Heart left ventricle (tissue), 16 donors: ENCODE measurements at regions not wholly inside any gene's neighbourhood (a gene's known extent, or its start where the extent isn't known, plus 50 kb on each side); places are given as distances from the start of the nearest gene placed in this dataset.

Source experiments
- ATAC-seq, 4 donors: fragments of 200-7000 bp; cut with Tn5 transposase; one replicate each; pipeline ENCODE4 v1.9.1; 2020 to 2022; ENCODE audit warnings: moderate library complexity in 4 of 4, mild to moderate bottlenecking in 3 of 4, moderate number of reproducible peaks in 1 of 4
- DNase-seq, 5 donors: peaks; one replicate each; pipeline ENCODE4 v3.0.0-alpha.2; 2020
- H3K27ac ChIP-seq, 12 donors: fragments of 200-600 bp; sonication (generic) in 4 of 12; one replicate each; pipeline versions ENCODE4 v1.5.0 to v1.8.0; 2016 to 2022; ENCODE audit warnings: mild to moderate bottlenecking in 2 of 12
- H3K27me3 ChIP-seq, 9 donors: fragments of 200-600 bp; sonication (generic) in 2 of 9; one replicate each; pipeline versions ENCODE4 v1.5.1 to v1.8.0; 2016 to 2022; ENCODE audit warnings: mild to moderate bottlenecking in 3 of 9
- H3K36me3 ChIP-seq, 9 donors: fragments of 200-600 bp; sonication (generic) in 2 of 9; one replicate each; pipeline versions ENCODE4 v1.5.0 to v1.8.0; 2018 to 2022; ENCODE audit warnings: mild to moderate bottlenecking in 2 of 9
- H3K4me1 ChIP-seq, 12 donors: fragments of 200-600 bp; sonication (generic) in 4 of 12; one replicate each; pipeline versions ENCODE4 v1.5.0 to v1.8.0; 2016 to 2022; ENCODE audit warnings: mild to moderate bottlenecking in 3 of 12
- H3K4me3 ChIP-seq, 12 donors: fragments of 200-600 bp; sonication (generic) in 4 of 12; one replicate each; pipeline versions ENCODE4 v1.5.0 to v1.8.0; 2017 to 2022; ENCODE audit warnings: mild to moderate bottlenecking in 9 of 12, moderate library complexity in 4 of 12
- H3K9me3 ChIP-seq, 12 donors: fragments of 200-600 bp; sonication (generic) in 4 of 12; one replicate each; pipeline versions ENCODE4 v1.5.0 to v1.8.0; 2016 to 2022; ENCODE audit warnings: mild to moderate bottlenecking in 1 of 12
- POLR2A ChIP-seq, 2 donors: fragments of 450-650 bp; IDR thresholded peaks; one replicate each; pipeline ENCODE4 v1.6.1; 2017; ENCODE audit warnings: antibody characterized with exemption in 2 of 2, mild to moderate bottlenecking in 2 of 2, moderate library complexity in 2 of 2
- WGBS, 4 donors: extraction: QIAGEN DNeasy Blood & Tissue Kit in 2 of 4; methylation state at CpG; one replicate each; pipeline versions ENCODE4 v1.1.5 to v1.1.7; 2013 to 2018; 5-methylcytosine and 5-hydroxymethylcytosine counted together
- intact Hi-C, 10 donors: fragments of 100-400 bp; cut with DNase I; formaldehyde crosslinking; loops; one replicate each; pipeline versions ENCODE4 v1.11.1 to v1.14.2; 2022
- TF ChIP-seq, protein P1 (sequence below), 12 donors: fragments of 200-600 bp; sonication (generic) in 4 of 12; IDR thresholded peaks; one replicate each; pipeline versions ENCODE4 v1.5.0 to v1.8.0; 2018 to 2022; ENCODE audit warnings: antibody characterized with exemption in 12 of 12, mild to moderate bottlenecking in 5 of 12
- donor health status: ischemic (EF 13 %, LVEDD 7.1; RV severe dilation, severe dysfunction).
- donor health status: healthy with polysubstance abuse.
- donor health status: DM: no; HTN: yes; CAD: no.
- donor health status: DM: no; HTN: no; CAD: no.
- donor health status: ischemic (EF 25% LVEDD 6.9; RV normal size, moderate dysfunction).
- donor health status: ischemic (EF 25% LVEDD 5.7; RV mildly dilated, moderate dysfunction).
- donor health status: healthy.
- donor health status: DM: yes; HTN: yes; CAD: no.
- donor health status: ischemic (EF 35%, LVEDD 5.7; RV mildly dilated, moderate dysfunction).
- donor health status: nonischemic (EF 11% LVEDD 7.7; RV severe dilation, severe dysfunction).
- donor health status: DM: yes; HTN: yes; CAD: no.
- donor health status: PGD.
- donor health status: ischemic (EF 29% LVEDD 5.4; RV normal size, mild dysfunction).
- donor health status: nonischemic (EF 23%, LVEDD 6.1; RV moderate dilation, normal function).

DNA sequence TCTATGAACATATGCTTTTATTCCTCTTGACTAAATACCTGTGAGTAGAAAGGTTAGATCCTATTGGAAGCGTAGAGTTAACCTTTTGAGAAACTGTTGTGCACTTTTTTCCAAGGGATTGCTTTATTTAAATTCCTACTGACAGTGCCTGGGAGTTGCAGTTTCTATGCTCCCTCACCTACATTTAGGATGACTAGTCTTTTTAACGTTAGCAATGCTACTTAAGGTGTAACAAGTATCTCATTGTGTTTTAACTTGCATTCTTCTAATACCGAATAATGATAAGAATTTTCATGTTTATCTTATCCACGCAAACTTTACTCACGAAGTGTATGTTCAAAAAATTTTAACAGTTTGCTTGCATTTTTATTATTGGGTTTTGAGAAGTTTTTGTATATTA, 1123.9 kb upstream of the PCDH7 start:
- H3K4me3 ChIP-seq = no peak overlapping the region
- no peaks in the 10 kb centered on the region for H3K4me1 ChIP-seq
- ATAC-seq (no peak), DNase-seq (no peak)
- 74 to 79% (median 75%) methylated on average over 5 of the region's 5 CpGs for WGBS, 4 donors
- intact Hi-C loops = no loop called here
- H3K36me3 ChIP-seq = no peaks in the 10 kb centered on the region
- no peaks in the 10 kb centered on the region for H3K27me3 ChIP-seq
- TF ChIP-seq POLR2A (IDR thresholded peaks at IDR 0.05) = no peak
- TF ChIP-seq, protein P1, sequence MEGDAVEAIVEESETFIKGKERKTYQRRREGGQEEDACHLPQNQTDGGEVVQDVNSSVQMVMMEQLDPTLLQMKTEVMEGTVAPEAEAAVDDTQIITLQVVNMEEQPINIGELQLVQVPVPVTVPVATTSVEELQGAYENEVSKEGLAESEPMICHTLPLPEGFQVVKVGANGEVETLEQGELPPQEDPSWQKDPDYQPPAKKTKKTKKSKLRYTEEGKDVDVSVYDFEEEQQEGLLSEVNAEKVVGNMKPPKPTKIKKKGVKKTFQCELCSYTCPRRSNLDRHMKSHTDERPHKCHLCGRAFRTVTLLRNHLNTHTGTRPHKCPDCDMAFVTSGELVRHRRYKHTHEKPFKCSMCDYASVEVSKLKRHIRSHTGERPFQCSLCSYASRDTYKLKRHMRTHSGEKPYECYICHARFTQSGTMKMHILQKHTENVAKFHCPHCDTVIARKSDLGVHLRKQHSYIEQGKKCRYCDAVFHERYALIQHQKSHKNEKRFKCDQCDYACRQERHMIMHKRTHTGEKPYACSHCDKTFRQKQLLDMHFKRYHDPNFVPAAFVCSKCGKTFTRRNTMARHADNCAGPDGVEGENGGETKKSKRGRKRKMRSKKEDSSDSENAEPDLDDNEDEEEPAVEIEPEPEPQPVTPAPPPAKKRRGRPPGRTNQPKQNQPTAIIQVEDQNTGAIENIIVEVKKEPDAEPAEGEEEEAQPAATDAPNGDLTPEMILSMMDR (IDR thresholded peaks at IDR 0.05) = no peak
- no peak overlapping the region for H3K27ac ChIP-seq
- H3K9me3 ChIP-seq = peaks cover 0 to 7% (median 0%) of the 10 kb centered on the region in 12 donors

DNA sequence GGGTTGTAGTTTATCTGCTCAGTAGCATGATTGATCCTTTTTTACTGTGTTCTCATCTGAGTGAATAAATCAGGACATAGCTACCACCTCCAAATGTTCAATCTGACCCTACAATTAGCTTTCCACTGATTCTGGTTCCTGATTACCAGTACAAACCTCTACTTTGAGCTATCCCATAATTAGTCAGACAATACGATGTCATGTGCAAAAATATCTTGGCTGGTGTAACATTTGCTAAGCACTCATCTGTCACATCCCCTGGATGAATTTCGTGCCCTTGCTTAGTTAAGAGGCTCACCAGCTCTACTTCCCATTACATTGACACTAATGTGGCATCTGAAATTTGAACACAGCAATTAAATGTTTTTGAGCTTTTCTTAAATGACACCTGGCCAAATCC, 1101.0 kb upstream of the PCDH7 start:
- ATAC-seq (no peak), DNase-seq (no peak)
- no peaks in the 10 kb centered on the region for H3K27me3 ChIP-seq
- intact Hi-C loops = no loop called here
- H3K27ac ChIP-seq = no peak overlapping the region
- TF ChIP-seq POLR2A (IDR thresholded peaks at IDR 0.05) = no peak
- TF ChIP-seq, protein P1 (IDR thresholded peaks at IDR 0.05) = no peak
- H3K4me1 ChIP-seq = no peaks in the 10 kb centered on the region
- H3K36me3 ChIP-seq = no peaks in the 10 kb centered on the region
- WGBS, 4 donors = 55 to 71% (median 67%) methylated on average over 2 of the region's 2 CpGs
- no peaks in the 10 kb centered on the region for H3K9me3 ChIP-seq
- H3K4me3 ChIP-seq = no peak overlapping the region

DNA sequence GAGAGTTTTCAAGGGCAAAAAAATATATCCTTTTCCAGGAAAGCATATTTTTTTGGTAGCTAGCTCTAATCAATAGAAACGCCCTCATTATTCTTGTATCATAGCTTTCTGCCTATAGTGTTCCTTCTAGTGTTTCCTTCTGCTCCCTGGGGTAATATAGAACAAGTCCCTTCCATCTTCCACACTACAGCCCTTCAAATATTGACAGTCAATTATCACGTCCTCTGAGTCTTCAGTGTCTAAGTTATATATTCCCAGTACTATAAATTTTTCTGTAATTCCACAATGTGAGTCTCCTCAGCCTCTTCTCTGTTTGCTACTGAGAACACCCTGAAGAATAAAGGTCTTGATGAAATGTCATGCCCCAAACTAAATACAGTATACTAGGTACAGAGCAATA, 1088.0 kb upstream of the PCDH7 start:
- H3K27ac ChIP-seq = no peak overlapping the region
- no peaks in the 10 kb centered on the region for H3K27me3 ChIP-seq
- H3K9me3 ChIP-seq = no peaks in the 10 kb centered on the region
- H3K36me3 ChIP-seq = no peaks in the 10 kb centered on the region
- no peak for TF ChIP-seq POLR2A (IDR thresholded peaks at IDR 0.05)
- TF ChIP-seq, protein P1 (IDR thresholded peaks at IDR 0.05) = no peak
- DNase-seq = no peak
- no peak overlapping the region for H3K4me3 ChIP-seq
- intact Hi-C loops = no loop called here
- WGBS, 4 donors = 37 to 66% (median 42%) methylated on average over 2 of the region's 2 CpGs
- H3K4me1 ChIP-seq = no peaks in the 10 kb centered on the region
- ATAC-seq = no peak

DNA sequence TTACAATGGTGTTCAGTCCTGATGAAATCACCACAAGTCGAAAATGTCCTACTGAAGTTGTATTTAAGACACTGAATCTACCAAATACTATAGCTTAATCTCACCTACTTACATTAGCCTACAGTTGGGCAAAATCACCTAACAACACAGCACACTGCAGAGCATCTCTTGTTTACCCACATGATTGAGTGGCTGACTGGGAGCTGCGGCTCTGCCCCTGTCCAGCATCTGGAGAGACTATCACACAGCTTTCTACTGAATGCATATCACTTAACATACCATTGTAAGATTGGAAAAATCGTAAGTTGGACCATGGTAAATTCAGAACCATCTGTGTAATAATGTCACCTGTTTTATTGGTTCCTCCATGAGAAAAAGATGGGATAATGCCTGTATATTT, 1083.2 kb upstream of the PCDH7 start:
- Histone ChIP-seq H3K4me1 (no peaks in the 10 kb centered on the region), H3K4me3 (no peak overlapping the region), H3K27me3 (no peaks in the 10 kb centered on the region), H3K9me3 (no peaks in the 10 kb centered on the region), H3K36me3 (no peaks in the 10 kb centered on the region), H3K27ac (no peak overlapping the region)
- no peak for TF ChIP-seq POLR2A (IDR thresholded peaks at IDR 0.05)
- TF ChIP-seq, protein P1 (IDR thresholded peaks at IDR 0.05) = no peak
- DNase-seq (no peak), ATAC-seq (no peak)
- intact Hi-C loops = no loop called here
- 41 to 46% (median 42%) methylated on average over 3 of the region's 3 CpGs for WGBS, 4 donors
